ENCODE measurements at regions not wholly inside any gene's neighbourhood (a gene's known extent, or its start where the extent isn't known, plus 50 kb on each side); places are given as distances from the start of the nearest gene placed in this dataset.

DNA sequence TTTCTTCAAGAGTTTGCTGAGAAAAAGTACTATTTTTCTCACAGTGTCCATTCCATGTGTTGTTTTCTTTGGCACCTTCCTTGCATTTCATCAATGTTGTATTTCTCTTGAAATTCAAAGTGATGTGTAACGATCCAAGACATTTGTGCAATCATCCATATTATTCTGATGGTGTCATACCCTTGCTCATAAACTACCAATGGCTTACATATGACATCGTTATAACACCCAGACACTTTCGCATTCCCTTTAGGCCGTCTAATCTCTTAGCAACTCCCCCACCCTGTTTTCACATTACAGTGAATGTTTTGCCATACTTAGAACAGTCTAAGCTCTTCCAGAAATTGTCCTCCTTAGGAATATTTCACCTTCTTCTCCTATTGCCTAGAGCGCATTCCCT lies 1779.0 kb downstream of the PCDH7 start:
- TF ChIP-seq, protein P1, sequence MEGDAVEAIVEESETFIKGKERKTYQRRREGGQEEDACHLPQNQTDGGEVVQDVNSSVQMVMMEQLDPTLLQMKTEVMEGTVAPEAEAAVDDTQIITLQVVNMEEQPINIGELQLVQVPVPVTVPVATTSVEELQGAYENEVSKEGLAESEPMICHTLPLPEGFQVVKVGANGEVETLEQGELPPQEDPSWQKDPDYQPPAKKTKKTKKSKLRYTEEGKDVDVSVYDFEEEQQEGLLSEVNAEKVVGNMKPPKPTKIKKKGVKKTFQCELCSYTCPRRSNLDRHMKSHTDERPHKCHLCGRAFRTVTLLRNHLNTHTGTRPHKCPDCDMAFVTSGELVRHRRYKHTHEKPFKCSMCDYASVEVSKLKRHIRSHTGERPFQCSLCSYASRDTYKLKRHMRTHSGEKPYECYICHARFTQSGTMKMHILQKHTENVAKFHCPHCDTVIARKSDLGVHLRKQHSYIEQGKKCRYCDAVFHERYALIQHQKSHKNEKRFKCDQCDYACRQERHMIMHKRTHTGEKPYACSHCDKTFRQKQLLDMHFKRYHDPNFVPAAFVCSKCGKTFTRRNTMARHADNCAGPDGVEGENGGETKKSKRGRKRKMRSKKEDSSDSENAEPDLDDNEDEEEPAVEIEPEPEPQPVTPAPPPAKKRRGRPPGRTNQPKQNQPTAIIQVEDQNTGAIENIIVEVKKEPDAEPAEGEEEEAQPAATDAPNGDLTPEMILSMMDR (conservative IDR thresholded peaks at IDR 0.05 in 1 of 2, IDR thresholded peaks at IDR 0.05 in 1 of 2; ENCODE audit: low read depth in 1 of 2, low read length in 2 of 2) = no peak
- no peak for TF ChIP-seq EZH2 (IDR thresholded peaks at IDR 0.05; ENCODE audit: low read length, missing control alignments)

All from fibroblast of lung (primary cell).